OCI-LY3 (cell line): ENCODE measurements at regions not wholly inside any gene's neighbourhood (a gene's known extent, or its start where the extent isn't known, plus 50 kb on each side); places are given as distances from the start of the nearest gene placed in this dataset.
"Not testable (repeated sequence)": the region's sequence is repeated elsewhere in the genome, so short reads cannot be mapped to it uniquely, and the experiment has no call there.

Experiments used
- CTCF ChIP-seq: fragments of 200-600, 300-600 bp; sonication (generic); IDR thresholded peaks from 2 replicates; pipeline ENCODE4 v1.5.1; 2014; ENCODE audit warnings: antibody characterized with exemption, low read length, low read depth
- EZH2phosphoT487 ChIP-seq: fragments of 200-600 bp; shearing (Covaris generic); IDR thresholded peaks from 2 replicates; pipeline ENCODE4 v1.6.1; 2018; ENCODE audit warnings: antibody characterized with exemption, mixed run types, low read depth

GRCh38 chr5:126150319-126150718 lies 272.9 kb upstream of the GRAMD2B start:
- TF ChIP-seq EZH2phosphoT487, CTCF: not testable (repeated sequence)
